A549 (cell line): ENCODE measurements at regions not wholly inside any gene's neighbourhood (a gene's known extent, or its start where the extent isn't known, plus 50 kb on each side); places are given as distances from the start of the nearest gene placed in this dataset.

Experiments
- ATAC-seq, 2 experiments: fragments of 200-7000 bp in 1 of 2; fragments of >200 bp in 1 of 2; cut with Nextera tagmentation in 1 of 2; cut with Tn5 transposase in 1 of 2; 3 replicates each; pipeline versions ENCODE4 v1.8.0 to v1.9.1; 2018 to 2020; ENCODE audit warnings: mild to moderate bottlenecking in 1 of 2, moderate library complexity in 1 of 2
- CTCF ChIA-PET: fragments of 300-600 bp; sonication (Branson Sonifier 250); formaldehyde crosslinking; extraction: SDS; loops from one replicate; lab custom pipeline; 2021; ENCODE audit warnings: antibody characterized with exemption, inconsistent platforms; lab: Yijun Ruan, JAX
- POLR2A ChIA-PET: fragments of 350-600 bp; formaldehyde crosslinking; extraction: SDS; loops from one replicate; lab custom pipeline; 2021; ENCODE audit warnings: antibody characterized with exemption, inconsistent platforms; lab: Yijun Ruan, JAX
- DNase-seq, 2 experiments: peaks; one replicate each; pipeline versions ENCODE4 v3.0.0 to v3.0.0-alpha.2; 2011 to 2016; ENCODE audit warnings: low read depth in 1 of 2, low spot score in 1 of 2
- FAIRE-seq: peaks from 2 replicates; lab custom pipeline; 2011; peaks lifted over from hg19 to GRCh38; lab: Jason Lieb, UNC
- H3K27ac ChIP-seq, 2 experiments: fragments of >200 bp; sonication (Bioruptor Twin); formaldehyde crosslinking; 3 replicates each; pipeline ENCODE4 v1.5.1; 2016 to 2017
- H3K4me1 ChIP-seq: fragments of >200 bp; sonication (Bioruptor Twin); formaldehyde crosslinking; 3 replicates; pipeline ENCODE4 v1.6.1; 2016
- H3K4me2 ChIP-seq: fragments of >200 bp; sonication (Bioruptor Twin); formaldehyde crosslinking; 3 replicates; pipeline ENCODE4 v1.6.1; 2016
- H3K4me3 ChIP-seq: fragments of >200 bp; sonication (Bioruptor Twin); formaldehyde crosslinking; 3 replicates; pipeline ENCODE4 v1.5.1; 2016
- H3K9me3 ChIP-seq: fragments of >200 bp; sonication (Bioruptor Twin); formaldehyde crosslinking; 3 replicates; pipeline ENCODE4 v1.6.1; 2016
- ATOH8 ChIP-seq: fragments of 250-450 bp; sonication (Bioruptor Pico); IDR thresholded peaks from 2 replicates; pipeline ENCODE4 v1.5.0; 2020; ENCODE audit warnings: low read depth, mild to moderate bottlenecking, moderate library complexity
- BHLHE40 ChIP-seq: IDR thresholded peaks from 2 replicates; pipeline ENCODE4 v1.6.1; 2012; ENCODE audit warnings: low read depth, low read length, inconsistent platforms
- CEBPB ChIP-seq, 2 experiments: fragments of >200 bp in 1 of 2; sonication (Bioruptor Twin) in 1 of 2; formaldehyde crosslinking in 1 of 2; IDR thresholded peaks; 2 replicates each; pipeline ENCODE4 v1.6.1; 2012 to 2016
- EP300 ChIP-seq, 2 experiments: fragments of >200 bp; sonication (Bioruptor Twin); formaldehyde crosslinking; IDR thresholded peaks; 2 replicates in 1 of 2; 3 replicates in 1 of 2; pipeline ENCODE4 v1.6.1; 2016 to 2017
- FOSL2 ChIP-seq, 2 experiments: fragments of 450-650 bp in 1 of 2; fragments of >200 bp in 1 of 2; sonication (Bioruptor Twin) in 1 of 2; formaldehyde crosslinking; IDR thresholded peaks; 2 replicates each; pipeline versions ENCODE4 v1.5.0 to v1.6.1; 2016 to 2020; ENCODE audit warnings: mild to moderate bottlenecking in 1 of 2, moderate library complexity in 1 of 2
- GATA3 ChIP-seq: IDR thresholded peaks from 2 replicates; pipeline ENCODE4 v1.6.1; 2012; ENCODE audit warnings: borderline replicate concordance
- HDAC2 ChIP-seq: fragments of 200-600 bp; sonication (generic); IDR thresholded peaks from 2 replicates; pipeline ENCODE4 v1.6.1; 2016
- HEYL ChIP-seq: fragments of 250-450 bp; sonication (Bioruptor Pico); IDR thresholded peaks from 2 replicates; pipeline ENCODE4 v1.8.0; 2021; ENCODE audit warnings: mild to moderate bottlenecking, moderate library complexity
- HOXB13 ChIP-seq: fragments of 250-450 bp; sonication (Bioruptor Pico); IDR thresholded peaks from 2 replicates; pipeline ENCODE4 v1.5.0; 2020; ENCODE audit warnings: low read depth, mild to moderate bottlenecking, moderate library complexity
- JUNB ChIP-seq: fragments of >200 bp; sonication (Bioruptor Twin); formaldehyde crosslinking; IDR thresholded peaks from 2 replicates; pipeline ENCODE4 v1.6.1; 2016
- MAFK ChIP-seq: fragments of 450-650 bp; IDR thresholded peaks from 2 replicates; pipeline ENCODE4 v1.6.1; 2014; ENCODE audit not compliant: partially characterized antibody
- MYC ChIP-seq: IDR thresholded peaks from 2 replicates; pipeline ENCODE4 v1.6.1; 2012; ENCODE audit warnings: mild to moderate bottlenecking, inconsistent platforms, low read length, improper control_type of control experiment, borderline replicate concordance
- NFE2L2 ChIP-seq: fragments of 150-350 bp; conservative IDR thresholded peaks from 2 replicates; pipeline ENCODE4 v1.6.1; 2014; ENCODE audit warnings: low read length
- NR3C1 ChIP-seq: fragments of >200 bp; sonication (Bioruptor Twin); formaldehyde crosslinking; IDR thresholded peaks from 3 replicates; pipeline ENCODE4 v1.6.1; 2017
- PBX3 ChIP-seq: IDR thresholded peaks from 2 replicates; pipeline ENCODE4 v1.6.1; 2012
- PHF8 ChIP-seq: fragments of 200-600 bp; sonication (generic); IDR thresholded peaks from 2 replicates; pipeline ENCODE4 v1.6.1; 2016; ENCODE audit warnings: low read depth, mild to moderate bottlenecking, antibody characterized with exemption, moderate library complexity, borderline replicate concordance
- POLR2AphosphoS2 ChIP-seq: conservative IDR thresholded peaks from 2 replicates; pipeline ENCODE4 v1.6.1; 2012; ENCODE audit warnings: low read length, improper control_type of control experiment, inconsistent platforms
- RARB ChIP-seq: fragments of 250-450 bp; sonication (Bioruptor Pico); IDR thresholded peaks from 2 replicates; pipeline ENCODE4 v1.8.0; 2021; ENCODE audit warnings: mild to moderate bottlenecking, moderate library complexity
- RNF2 ChIP-seq: fragments of 200-600 bp; sonication (generic); IDR thresholded peaks from 2 replicates; pipeline ENCODE4 v1.6.1; 2016; ENCODE audit warnings: low read depth, mild to moderate bottlenecking, antibody characterized with exemption, moderate library complexity, borderline replicate concordance
- TFCP2L1 ChIP-seq: fragments of 250-450 bp; sonication (Bioruptor Pico); IDR thresholded peaks from 2 replicates; pipeline ENCODE4 v1.5.0; 2021; ENCODE audit warnings: mild to moderate bottlenecking
- TP53 ChIP-seq: fragments of 250-450 bp; sonication (Bioruptor Pico); IDR thresholded peaks from 2 replicates; pipeline ENCODE4 v1.5.0; 2021; ENCODE audit warnings: mild to moderate bottlenecking, moderate library complexity
- ZFP36 ChIP-seq: fragments of 450-650 bp; IDR thresholded peaks from 2 replicates; pipeline ENCODE4 v1.6.1; 2014; ENCODE audit warnings: borderline replicate concordance; ENCODE audit not compliant: partially characterized antibody
- ZSCAN20 ChIP-seq: fragments of 250-450 bp; sonication (Bioruptor Pico); IDR thresholded peaks from 2 replicates; pipeline ENCODE4 v1.8.0; 2022; ENCODE audit warnings: mild to moderate bottlenecking, moderate library complexity
- WGBS: methylation state at CpG from one replicate; pipeline ENCODE4 v1.1.6; 2017; ENCODE audit errors: missing lambda C conversion rate; 5-methylcytosine and 5-hydroxymethylcytosine counted together

GRCh38 chr13:74452176-74452575 is 318.0 kb upstream of the KLF12 start:
- Histone ChIP-seq H3K9me3 (no peaks in the 10 kb centered on the region), H3K4me3 (no peak overlapping the region), H3K4me1 (no peaks in the 10 kb centered on the region), H3K27ac (no peak overlapping the region), H3K4me2 (no peak overlapping the region)
- TF ChIP-seq HDAC2 (no peak), ATOH8 (no peak), GATA3 (no peak), POLR2AphosphoS2 (no peak), HEYL (no peak), EP300 (IDR thresholded peaks at IDR 0.05) (no peak), RARB (CRISPR knock-in tag) (no peak), CEBPB (IDR thresholded peaks at IDR 0.05) (no peak), JUNB (no peak), FOSL2 (IDR thresholded peaks at IDR 0.05) (no peak), FOSL2 (CRISPR knock-in tag; IDR thresholded peaks at IDR 0.05) (no peak), MYC (no peak), ZSCAN20 (CRISPR knock-in tag) (no peak), NR3C1 (no peak), PBX3 (no peak), TP53 (CRISPR knock-in tag) (no peak), RNF2 (no peak), PHF8 (no peak), HOXB13 (no peak)
- FAIRE-seq (no peak), DNase-seq (no peak), ATAC-seq (no peak)
- CTCF ChIA-PET, result no interaction called here
- POLR2A ChIA-PET, result no interaction called here
- WGBS, result 50% methylated on average over 2 of the region's 2 CpGs

- H3K4me1 ChIP-seq, result no peaks in the 10 kb centered on the region
- no peak for ATAC-seq
- TF ChIP-seq BHLHE40, result no peak
- TF ChIP-seq, all 56 proteins: peak for 0
- 20% methylated on average over 3 of the region's 3 CpGs for WGBS
- H3K4me3 ChIP-seq, result no peak overlapping the region
- H3K9me3 ChIP-seq, result no peaks in the 10 kb centered on the region
- no peak for DNase-seq
- POLR2A ChIA-PET, result no interaction called here
- no peak overlapping the region for H3K27ac ChIP-seq
- no peak overlapping the region for H3K4me2 ChIP-seq
- FAIRE-seq, result no peak
- CTCF ChIA-PET, result no interaction called here
These were observed 316.8 kb upstream of the KLF12 start for GRCh38 chr13:74450964-74451363.

- TF ChIP-seq NFE2L2 (no peak), MAFK (no peak), ZSCAN20 (CRISPR knock-in tag) (no peak), TFCP2L1 (CRISPR knock-in tag) (no peak), ZFP36 (no peak)
- FAIRE-seq (no peak), DNase-seq (no peak), ATAC-seq (no peak)
- Histone ChIP-seq H3K4me1 (no peaks in the 10 kb centered on the region), H3K9me3 (no peaks in the 10 kb centered on the region), H3K4me2 (no peak overlapping the region), H3K27ac (no peak overlapping the region), H3K4me3 (no peak overlapping the region)
- POLR2A ChIA-PET, result no interaction called here
- CTCF ChIA-PET, result interaction anchor here (0.8 kb wide), 1 partner anchor 17 kb away, joined by 3 read pairs; no protein-coding TSS in a partner anchor
- 58% methylated on average over 3 of the region's 3 CpGs for WGBS
These were observed 316.3 kb upstream of the KLF12 start for GRCh38 chr13:74450525-74450845.
